MV-4-11 (cell line): ENCODE measurements at regions not wholly inside any gene's neighbourhood (a gene's known extent, or its start where the extent isn't known, plus 50 kb on each side); places are given as distances from the start of the nearest gene placed in this dataset.
"Not testable (repeated sequence)": the region's sequence is repeated elsewhere in the genome, so short reads cannot be mapped to it uniquely, and the experiment has no call there.

ENCODE experiments used
- DNase-seq: peaks from one replicate; lab custom pipeline; 2025; lab: John Stamatoyannopoulos, UW

DNA sequence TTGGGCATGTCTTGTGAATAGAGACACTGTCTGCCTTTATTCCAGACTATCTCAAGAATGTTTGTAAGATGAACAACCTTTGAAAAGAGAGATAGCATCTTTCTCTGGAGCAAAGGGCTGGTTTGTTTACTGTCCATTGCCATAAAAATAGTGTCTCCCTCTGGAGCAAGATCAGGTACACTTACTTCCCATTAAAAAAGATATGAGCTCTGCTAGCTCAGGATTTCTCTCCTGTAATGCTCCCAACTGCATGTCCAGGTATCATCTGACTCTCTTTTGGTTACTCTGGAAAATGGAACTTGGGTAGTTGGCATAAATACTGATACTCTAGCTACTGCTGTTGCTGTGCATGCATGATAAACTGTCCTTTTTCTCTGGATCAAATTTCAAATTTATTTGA is 381.1 kb downstream of the TFEC start:
- DNase-seq = no peak

DNA sequence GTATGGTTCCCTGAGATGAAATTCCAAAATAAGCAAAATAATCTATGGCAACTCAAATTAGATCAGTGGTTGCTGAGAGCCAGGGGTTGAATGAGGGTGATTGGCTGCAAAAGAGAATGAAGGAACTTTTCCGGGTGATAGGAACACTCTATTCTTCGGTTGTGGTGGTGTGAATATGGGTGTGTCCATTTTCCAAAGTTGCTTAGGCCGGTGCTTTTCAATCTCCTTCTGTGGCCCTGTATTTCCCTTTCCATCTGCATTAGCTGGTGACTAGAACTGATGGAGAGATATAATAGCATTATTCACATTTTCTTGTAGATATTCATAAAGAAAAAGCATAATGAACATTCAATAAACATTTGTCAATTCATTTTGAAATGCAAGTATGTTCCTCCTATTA is 382.9 kb downstream of the TFEC start:
- DNase-seq = no peak

DNA sequence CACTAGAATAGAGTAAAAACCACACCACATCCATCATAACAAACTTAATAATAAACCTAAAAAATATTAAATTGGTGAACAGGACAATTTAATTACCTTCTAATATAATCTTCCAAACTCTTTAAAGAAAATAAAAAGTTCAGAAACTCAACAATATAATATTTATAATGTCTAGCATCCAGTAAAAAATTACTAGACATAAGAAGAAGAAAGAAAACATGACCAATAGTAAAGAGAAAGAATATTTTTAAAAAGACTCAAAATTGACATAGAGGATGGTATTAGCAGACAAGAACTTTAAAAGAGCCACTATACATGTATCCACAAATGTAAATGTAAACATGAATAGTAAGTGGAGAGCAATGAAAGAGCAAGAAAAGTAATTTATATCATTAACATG is 388.4 kb downstream of the TFEC start:
- DNase-seq = no peak

DNA sequence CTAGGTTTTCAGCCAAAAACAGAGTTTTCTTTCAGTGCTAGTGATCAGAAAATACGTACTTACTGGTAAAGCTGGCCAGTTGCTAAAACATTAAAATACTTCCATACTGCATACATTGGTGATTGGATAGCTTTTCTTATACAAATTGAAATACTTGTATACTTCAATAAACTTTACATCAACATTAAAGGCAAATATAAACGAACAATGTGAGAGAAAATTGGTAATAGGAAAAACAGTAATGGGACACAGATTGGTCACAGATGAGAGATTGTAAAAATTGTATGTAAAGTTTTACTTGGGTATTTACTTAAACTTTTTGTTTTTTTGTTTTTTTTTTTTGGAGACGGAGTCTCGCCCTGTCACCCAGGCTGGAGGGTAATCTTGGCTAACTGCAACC is 391.7 kb downstream of the TFEC start:
- no peak for DNase-seq

DNA sequence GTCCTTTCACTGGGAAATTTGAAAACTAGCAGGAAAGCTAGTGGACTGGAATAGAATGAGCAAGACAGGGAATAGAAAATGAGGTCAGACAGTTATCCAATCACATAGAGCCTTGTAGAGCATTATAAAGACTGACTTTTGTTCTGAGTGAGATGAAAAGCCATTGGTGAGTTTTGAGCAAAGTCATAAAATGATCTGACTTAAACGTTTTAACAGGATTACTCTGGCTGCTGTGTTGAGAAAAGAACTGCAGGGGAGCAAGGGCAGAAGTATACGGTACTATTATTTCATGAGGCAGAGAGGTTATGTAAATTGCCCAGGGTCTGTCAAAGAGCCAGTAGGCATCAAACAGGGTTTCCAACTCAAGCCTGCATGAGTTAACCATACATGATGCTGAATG is 393.4 kb downstream of the TFEC start:
- DNase-seq = no peak

- no peak for DNase-seq
These were observed 394.7 kb downstream of the TFEC start for GRCh38 chr7:115635876-115636275.

DNA sequence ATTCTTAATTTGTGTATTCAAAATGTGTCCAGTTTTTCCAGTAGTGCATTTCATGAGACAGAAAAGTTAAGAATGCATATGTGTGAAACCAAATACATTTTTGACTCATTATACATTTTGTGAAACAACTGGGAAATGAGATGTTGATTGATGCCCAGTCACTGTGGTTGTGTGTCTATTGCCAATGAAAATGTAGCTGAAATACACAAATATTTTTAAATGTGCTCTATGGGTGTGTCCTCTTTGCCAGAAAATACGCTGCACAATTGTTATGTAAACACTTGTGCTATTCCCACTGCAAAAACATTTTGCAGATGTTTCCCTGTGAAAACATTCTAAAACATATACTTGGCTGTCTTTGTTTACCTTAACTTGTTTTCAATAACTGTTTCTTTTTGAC is 395.2 kb downstream of the TFEC start:
- DNase-seq = no peak

- no peak for DNase-seq
These were observed 395.9 kb downstream of the TFEC start for GRCh38 chr7:115634633-115635032.

GRCh38 chr7:115632636-115633035 is 397.9 kb downstream of the TFEC start:
- no peak for DNase-seq

GRCh38 chr7:115631782-115632181 is 398.8 kb downstream of the TFEC start:
- no peak for DNase-seq

DNA sequence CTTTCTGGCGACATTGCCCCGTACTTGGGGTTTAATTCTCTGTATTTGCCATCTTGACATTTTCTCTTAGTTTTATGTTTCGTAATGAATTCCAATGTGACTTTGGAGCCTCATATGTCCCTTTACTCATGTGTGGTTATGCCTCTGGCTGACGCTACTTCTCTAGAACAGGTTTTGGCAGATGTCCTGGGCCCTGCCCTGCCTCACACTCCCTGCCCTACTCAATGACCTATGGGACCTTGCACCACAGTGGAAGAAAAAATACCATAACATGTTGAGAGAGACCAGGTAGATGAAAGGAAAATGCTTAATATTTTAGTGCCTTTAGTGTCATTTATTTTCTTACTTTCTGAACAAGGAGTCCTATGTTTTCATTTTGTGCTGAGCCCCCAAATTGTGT is 400.5 kb downstream of the TFEC start:
- DNase-seq = no peak

- no peak for DNase-seq
These were observed 411.9 kb downstream of the TFEC start for GRCh38 chr7:115618676-115619075.

GRCh38 chr7:115613836-115614235 is 416.7 kb downstream of the TFEC start:
- DNase-seq = no peak

DNA sequence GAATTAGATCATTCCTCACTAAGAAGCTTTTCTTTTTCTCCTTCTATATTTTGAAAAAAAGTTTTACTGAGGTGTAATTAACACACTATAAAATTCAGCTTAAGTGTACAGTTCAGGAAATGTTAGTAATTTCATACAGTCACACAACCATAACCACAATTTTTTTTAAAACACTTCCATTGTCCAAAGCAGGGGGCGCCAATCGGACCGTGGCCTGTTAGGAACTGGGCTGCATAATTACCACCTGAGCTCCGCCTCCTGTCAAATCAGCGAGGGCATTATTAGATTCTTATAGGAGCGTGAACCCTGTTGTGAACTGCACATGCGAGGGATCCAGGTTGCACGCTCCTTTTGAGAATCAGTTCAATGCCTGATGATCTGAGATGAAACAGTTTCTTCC is 427.1 kb downstream of the TFEC start:
- DNase-seq = no peak

DNA sequence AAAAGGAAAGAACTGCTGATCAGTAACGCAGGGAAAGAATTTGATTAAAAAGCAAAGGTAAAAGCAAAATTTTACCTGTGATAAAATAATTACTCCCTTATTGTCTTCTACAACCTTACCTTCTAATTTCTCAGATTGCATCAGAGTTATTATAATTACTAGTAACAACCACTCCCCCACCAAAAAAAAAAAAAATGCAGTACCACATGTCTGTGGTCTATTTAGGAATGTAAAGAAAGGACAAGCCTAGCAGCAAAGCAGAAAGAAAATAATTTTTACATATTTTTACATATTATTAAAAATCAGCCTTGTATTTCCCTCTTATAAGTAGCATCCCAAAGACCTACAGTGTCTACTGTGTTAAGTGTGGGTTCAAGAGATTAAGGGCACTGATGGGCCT is 430.4 kb downstream of the TFEC start:
- DNase-seq = no peak

GRCh38 chr7:115599184-115599583 is 431.4 kb downstream of the TFEC start:
- DNase-seq = not testable (repeated sequence)

DNA sequence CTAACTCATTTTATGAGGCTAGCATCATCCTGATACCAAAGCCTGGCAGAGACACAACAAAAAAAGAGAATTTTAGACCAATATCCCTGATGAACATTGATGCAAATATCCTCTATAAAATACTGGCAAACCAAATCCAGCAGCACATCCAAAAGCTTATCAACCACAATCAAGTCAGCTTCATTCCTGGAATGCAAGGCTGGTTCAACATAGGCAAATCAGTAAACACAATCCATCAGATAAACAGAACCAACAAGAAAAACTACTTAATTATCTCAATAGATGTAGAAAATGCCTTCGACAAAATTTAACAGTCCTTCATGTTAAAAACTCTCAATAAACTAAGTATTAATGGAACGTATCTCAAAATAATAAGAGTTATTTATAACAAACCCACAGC is 433.3 kb downstream of the TFEC start:
- not testable (repeated sequence) for DNase-seq

GRCh38 chr7:115593111-115593510 is 437.5 kb downstream of the TFEC start:
- DNase-seq = no peak

DNA sequence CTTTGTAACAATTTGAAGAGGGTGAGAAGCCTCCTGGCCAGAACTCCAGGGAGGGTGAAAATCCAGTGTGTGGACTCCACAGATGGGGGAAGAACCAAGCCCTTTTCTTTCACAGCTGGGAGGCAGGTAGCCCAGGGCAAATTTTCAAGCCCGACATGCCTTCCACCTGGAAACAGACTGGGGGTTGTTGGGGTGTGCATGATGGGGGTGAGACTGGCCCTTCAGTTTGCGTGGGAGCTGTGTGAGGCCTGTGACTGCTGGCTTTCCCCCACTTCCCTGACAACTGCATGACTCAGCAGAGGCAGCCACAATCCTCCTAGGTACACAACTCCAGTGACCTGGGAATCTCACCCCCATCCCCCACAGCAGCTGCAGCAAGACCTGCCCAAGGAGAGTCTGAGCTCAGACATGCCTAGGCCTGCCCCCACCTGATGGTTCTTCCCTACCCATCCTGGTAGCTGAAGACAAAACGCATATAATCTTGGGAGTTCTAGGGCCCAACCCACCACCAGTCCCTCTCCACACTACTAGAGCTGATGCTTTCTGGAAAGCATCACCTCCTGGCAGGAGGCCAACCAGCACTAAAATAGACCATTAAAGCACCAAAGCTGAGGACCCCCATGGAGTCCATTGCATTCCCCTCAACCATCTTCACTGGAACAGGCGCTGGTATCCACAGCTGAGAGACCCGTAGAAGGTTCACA is 445.4 kb downstream of the TFEC start:
- no peak for DNase-seq

GRCh38 chr7:115582956-115583355 is 447.6 kb downstream of the TFEC start:
- DNase-seq = no peak

GRCh38 chr7:115578576-115578975 is 452.0 kb downstream of the TFEC start:
- no peak for DNase-seq

- no peak for DNase-seq
These were observed 455.8 kb downstream of the TFEC start for GRCh38 chr7:115574681-115575291.

DNA sequence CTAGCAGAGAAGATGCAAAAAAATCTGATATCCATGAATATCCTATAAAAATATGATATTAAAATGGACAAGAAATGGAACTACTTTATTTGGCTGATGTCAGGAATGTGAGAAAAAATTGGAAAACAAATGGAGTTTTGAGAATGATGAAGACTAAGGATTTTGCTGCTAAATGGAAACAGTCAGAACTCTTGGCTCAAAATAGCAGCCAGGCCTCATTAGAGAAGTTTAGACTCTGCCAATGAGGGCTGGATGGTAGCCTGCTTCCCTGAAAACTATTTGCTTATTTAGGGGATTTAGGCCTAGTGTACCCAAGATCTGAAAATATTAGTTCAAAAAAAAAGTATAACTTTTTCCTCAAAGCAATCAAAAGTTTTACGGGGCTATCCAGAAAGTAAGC is 458.5 kb downstream of the TFEC start:
- DNase-seq = no peak
